ENCODE measurements at regions not wholly inside any gene's neighbourhood (a gene's known extent, or its start where the extent isn't known, plus 50 kb on each side); places are given as distances from the start of the nearest gene placed in this dataset.
"Not testable (repeated sequence)": the region's sequence is repeated elsewhere in the genome, so short reads cannot be mapped to it uniquely, and the experiment has no call there.

- no peak for DNase-seq
Observed at GRCh38 chr9:75289332-75289731, 201.0 kb downstream of the OSTF1 start.

- no peak for DNase-seq
Observed at GRCh38 chr9:75299324-75299723, 211.0 kb downstream of the OSTF1 start.

- DNase-seq = no peak
Observed at GRCh38 chr9:75333624-75334023, 245.3 kb downstream of the OSTF1 start.

- no peak for DNase-seq
Observed at GRCh38 chr9:75358846-75359245, 270.5 kb downstream of the OSTF1 start.

- no peak for DNase-seq
Observed at GRCh38 chr9:75359638-75360037, 271.3 kb downstream of the OSTF1 start.

GRCh38 chr9:75360252-75360651 is 271.9 kb downstream of the OSTF1 start:
- DNase-seq = no peak

- not testable (repeated sequence) for DNase-seq
Observed at GRCh38 chr9:75362446-75362845, 274.1 kb downstream of the OSTF1 start.

GRCh38 chr9:75365196-75365595 is 276.9 kb downstream of the OSTF1 start:
- DNase-seq = no peak

- no peak for DNase-seq
Observed at GRCh38 chr9:75369989-75370388, 281.7 kb downstream of the OSTF1 start.

- DNase-seq = no peak
Observed at GRCh38 chr9:75372499-75373268, 284.4 kb downstream of the OSTF1 start.

GRCh38 chr9:75376680-75377254 is 288.5 kb downstream of the OSTF1 start:
- no peak for DNase-seq

- no peak for DNase-seq
Observed at GRCh38 chr9:75378036-75378435, 289.7 kb downstream of the OSTF1 start.

- DNase-seq = no peak
Observed at GRCh38 chr9:75378926-75379325, 290.6 kb downstream of the OSTF1 start.

GRCh38 chr9:75382126-75382525 is 293.8 kb downstream of the OSTF1 start:
- no peak for DNase-seq

- not testable (repeated sequence) for DNase-seq
Observed at GRCh38 chr9:75383420-75384034, 295.2 kb downstream of the OSTF1 start.

- no peak for DNase-seq
Observed at GRCh38 chr9:75385236-75385635, 296.9 kb downstream of the OSTF1 start.

- no peak for DNase-seq
Observed at GRCh38 chr9:75389101-75389500, 300.8 kb downstream of the OSTF1 start.

- DNase-seq = no peak
Observed at GRCh38 chr9:75390951-75391350, 302.6 kb downstream of the OSTF1 start.

- DNase-seq = no peak
Observed at GRCh38 chr9:75391497-75391896, 303.2 kb downstream of the OSTF1 start.

- DNase-seq = no peak
Observed at GRCh38 chr9:75395336-75395735, 307.0 kb downstream of the OSTF1 start.

- DNase-seq = no peak
Observed at GRCh38 chr9:75397836-75398235, 309.5 kb downstream of the OSTF1 start.

GRCh38 chr9:75408391-75408790 is 320.1 kb downstream of the OSTF1 start:
- DNase-seq = no peak

- DNase-seq = no peak
Observed at GRCh38 chr9:75410405-75410804, 322.1 kb downstream of the OSTF1 start.

Measured in COR-L47 (cell line).